ENCODE measurements at regions not wholly inside any gene's neighbourhood (a gene's known extent, or its start where the extent isn't known, plus 50 kb on each side); places are given as distances from the start of the nearest gene placed in this dataset.

- TF ChIP-seq CTCF (IDR thresholded peaks at IDR 0.05) (no peak), POLR2A (IDR thresholded peaks at IDR 0.05) (no peak)
- H3K36me3 ChIP-seq: no peaks in the 10 kb centered on the region
- ATAC-seq: no peak
- H3K9me3 ChIP-seq: no peaks in the 10 kb centered on the region
- H3K4me1 ChIP-seq: peaks cover 0 to 12% (median 0%) of the 10 kb centered on the region in 12 donors
- 79 to 97% (median 89%) methylated on average over 2 of the region's 2 CpGs for WGBS, 4 donors
- DNase-seq: no peak
- peaks cover 0 to 4% (median 0%) of the 10 kb centered on the region in 9 donors for H3K27me3 ChIP-seq
- H3K4me3 ChIP-seq: no peak overlapping the region
- H3K27ac ChIP-seq: no peak overlapping the region
- intact Hi-C loops (cut with DNase I): no loop called here
These were observed 65.9 kb upstream of the DAP start for GRCh38 chr5:10826971-10827370.

DNA sequence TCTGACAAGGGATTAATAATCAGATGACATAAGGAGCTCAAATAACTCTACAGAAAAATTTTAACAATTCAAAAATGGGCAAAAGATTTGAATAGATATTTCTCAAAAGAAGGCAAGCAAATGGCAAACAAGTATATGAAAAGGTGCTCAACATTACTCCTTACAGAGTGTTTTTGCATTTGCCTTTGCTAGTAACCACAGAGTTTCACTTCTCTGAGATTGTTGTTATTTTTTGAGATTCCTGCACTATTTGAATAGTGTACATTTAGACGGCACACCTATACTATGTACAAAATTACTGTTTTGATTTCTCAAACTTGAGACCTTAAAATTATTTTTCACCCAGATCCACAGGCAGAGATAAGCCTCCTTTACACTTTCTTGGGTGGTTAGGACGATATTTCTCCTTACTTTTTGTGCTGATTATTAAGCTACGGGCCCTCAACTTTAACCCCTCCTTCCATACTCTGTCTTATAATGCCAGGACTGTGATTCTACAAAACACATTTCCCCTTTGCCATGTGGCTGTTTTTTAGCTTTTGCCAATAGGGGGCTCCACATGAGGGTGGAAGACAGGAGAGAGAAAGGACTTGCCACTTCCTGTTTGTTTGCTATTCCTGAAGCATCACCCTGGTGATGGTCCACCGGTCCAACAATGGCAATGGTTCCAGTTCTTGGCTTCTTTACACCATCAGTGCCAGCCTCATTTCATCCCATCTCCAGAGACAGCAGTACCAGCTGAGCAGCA lies 65.0 kb upstream of the DAP start:
- Histone ChIP-seq H3K36me3 (no peaks in the 10 kb centered on the region), H3K27me3 (peaks cover 0 to 4% (median 0%) of the 10 kb centered on the region in 9 donors), H3K4me1 (peaks cover 0 to 12% (median 0%) of the 10 kb centered on the region in 12 donors), H3K9me3 (no peaks in the 10 kb centered on the region), H3K4me3 (no peak overlapping the region), H3K27ac (no peak overlapping the region)
- TF ChIP-seq POLR2A (IDR thresholded peaks at IDR 0.05): no peak
- WGBS, 4 donors: 85 to 88% (median 86%) methylated on average over 4 of the region's 4 CpGs
- no peak for DNase-seq
- ATAC-seq: no peak
- intact Hi-C loops (cut with DNase I): no loop called here

- Histone ChIP-seq H3K4me1 (peaks cover 0 to 11% (median 0%) of the 10 kb centered on the region in 12 donors), H3K36me3 (no peaks in the 10 kb centered on the region), H3K27me3 (no peaks in the 10 kb centered on the region), H3K9me3 (peaks cover 0 to 25% (median 0%) of the 10 kb centered on the region in 12 donors), H3K27ac (no peak overlapping the region), H3K4me3 (no peak overlapping the region)
- intact Hi-C loops (cut with DNase I): no loop called here
- no peak for ATAC-seq
- no peak for DNase-seq
- TF ChIP-seq POLR2A (IDR thresholded peaks at IDR 0.05) (no peak), CTCF (IDR thresholded peaks at IDR 0.05) (no peak)
- 80 to 98% (median 91%) methylated on average over 1 of the region's 1 CpG for WGBS, 4 donors
These were observed 51.2 kb upstream of the DAP start for GRCh38 chr5:10812218-10812617.

All from heart left ventricle (tissue), 16 donors.